Right lobe of liver (tissue), 4 donors: ENCODE measurements at regions not wholly inside any gene's neighbourhood (a gene's known extent, or its start where the extent isn't known, plus 50 kb on each side); places are given as distances from the start of the nearest gene placed in this dataset.

Experiments
- POLR2A ChIP-seq: fragments of 450-650 bp; IDR thresholded peaks from one replicate; pipeline ENCODE4 v1.6.1; 2017; ENCODE audit warnings: antibody characterized with exemption, mild to moderate bottlenecking
- TF ChIP-seq, protein P1 (sequence below), 4 donors: fragments of 200-600 bp in 3 of 4; fragments of 450-650 bp in 1 of 4; IDR thresholded peaks; one replicate each; pipeline versions ENCODE4 v1.5.1 to v1.8.0; 2016 to 2022; ENCODE audit warnings: antibody characterized with exemption in 4 of 4, mild to moderate bottlenecking in 2 of 4
- donor health status: DM: no; HTN: no; CAD: no.
- donor health status: DM: no; HTN: no; CAD: no.
- donor health status: DM: no; HTN: yes; CAD: no.

DNA sequence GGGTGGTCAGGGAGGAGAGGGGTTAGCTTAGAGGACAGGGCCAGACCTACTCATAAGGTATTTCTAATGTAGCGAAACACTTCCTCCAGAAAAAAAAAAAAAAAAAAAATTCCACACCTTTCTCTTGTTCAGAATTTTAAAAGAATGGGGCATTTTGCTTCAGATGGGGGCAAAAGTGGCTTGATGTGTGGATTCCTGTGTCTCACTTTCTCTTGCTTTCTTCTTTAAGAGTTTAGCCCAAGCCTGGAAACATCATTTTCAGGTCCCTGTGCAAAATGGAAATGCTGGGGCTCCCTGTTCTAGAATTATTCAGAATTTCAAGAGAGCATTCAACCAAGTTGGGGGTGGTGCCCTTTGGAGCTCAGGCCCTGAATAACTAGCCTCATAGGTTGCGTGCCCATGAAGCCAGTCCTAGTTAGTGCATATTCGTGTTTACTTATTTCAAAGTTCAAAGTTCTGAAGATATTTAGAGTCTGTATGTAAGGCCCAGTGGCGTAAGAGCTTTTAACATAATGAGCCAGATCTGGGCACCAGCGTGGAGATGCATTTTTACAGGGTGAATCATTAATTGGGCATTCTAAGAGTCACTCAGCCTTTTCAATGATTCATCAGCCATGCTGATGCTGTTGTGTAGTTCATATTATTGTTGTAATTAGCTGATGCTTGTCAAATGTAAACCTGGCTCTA, 104.5 kb downstream of the RPLP1 start:
- TF ChIP-seq POLR2A: no peak
- TF ChIP-seq, protein P1, sequence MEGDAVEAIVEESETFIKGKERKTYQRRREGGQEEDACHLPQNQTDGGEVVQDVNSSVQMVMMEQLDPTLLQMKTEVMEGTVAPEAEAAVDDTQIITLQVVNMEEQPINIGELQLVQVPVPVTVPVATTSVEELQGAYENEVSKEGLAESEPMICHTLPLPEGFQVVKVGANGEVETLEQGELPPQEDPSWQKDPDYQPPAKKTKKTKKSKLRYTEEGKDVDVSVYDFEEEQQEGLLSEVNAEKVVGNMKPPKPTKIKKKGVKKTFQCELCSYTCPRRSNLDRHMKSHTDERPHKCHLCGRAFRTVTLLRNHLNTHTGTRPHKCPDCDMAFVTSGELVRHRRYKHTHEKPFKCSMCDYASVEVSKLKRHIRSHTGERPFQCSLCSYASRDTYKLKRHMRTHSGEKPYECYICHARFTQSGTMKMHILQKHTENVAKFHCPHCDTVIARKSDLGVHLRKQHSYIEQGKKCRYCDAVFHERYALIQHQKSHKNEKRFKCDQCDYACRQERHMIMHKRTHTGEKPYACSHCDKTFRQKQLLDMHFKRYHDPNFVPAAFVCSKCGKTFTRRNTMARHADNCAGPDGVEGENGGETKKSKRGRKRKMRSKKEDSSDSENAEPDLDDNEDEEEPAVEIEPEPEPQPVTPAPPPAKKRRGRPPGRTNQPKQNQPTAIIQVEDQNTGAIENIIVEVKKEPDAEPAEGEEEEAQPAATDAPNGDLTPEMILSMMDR (IDR thresholded peaks at IDR 0.05): no peak
